K562 (cell line): ENCODE measurements at regions not wholly inside any gene's neighbourhood (a gene's known extent, or its start where the extent isn't known, plus 50 kb on each side); places are given as distances from the start of the nearest gene placed in this dataset.

Experiments used
- ELF1 ChIP-seq: fragments of 200-800 bp; sonication (Bioruptor generic); IDR thresholded peaks from 2 replicates; pipeline ENCODE4 v1.6.1; 2016; ENCODE audit warnings: missing genetic modification characterization, missing compliant biosample characterization
- EP400 ChIP-seq: fragments of 450-650 bp; IDR thresholded peaks from 2 replicates; pipeline ENCODE4 v1.6.1; 2017; ENCODE audit warnings: antibody characterized with exemption, mild to moderate bottlenecking, moderate library complexity
- MAZ ChIP-seq, 2 experiments: fragments of 450-650 bp in 1 of 2; sonication (generic) in 1 of 2; formaldehyde crosslinking; IDR thresholded peaks in 1 of 2; conservative IDR thresholded peaks in 1 of 2; 2 replicates each; pipeline versions ENCODE4 v1.4.0 to v1.5.0; 2020; ENCODE audit warnings: mild to moderate bottlenecking in 1 of 2, missing genetic modification reagents in 1 of 2
- MED1 ChIP-seq: sonication (generic); formaldehyde crosslinking; IDR thresholded peaks from 2 replicates; pipeline ENCODE4 v1.8.1; 2023; ENCODE audit warnings: missing genetic modification reagents, borderline replicate concordance
- NR4A1 ChIP-seq, 2 experiments: fragments of 250-450 bp in 1 of 2; fragments of 450-650 bp in 1 of 2; sonication (Bioruptor Pico) in 1 of 2; IDR thresholded peaks; 2 replicates each; pipeline versions ENCODE4 v1.4.0 to v1.6.1; 2016 to 2020; ENCODE audit warnings: mild to moderate bottlenecking in 2 of 2, missing compliant biosample characterization in 1 of 2, missing genetic modification characterization in 1 of 2, moderate library complexity in 1 of 2
- SPI1 ChIP-seq: IDR thresholded peaks from 2 replicates; pipeline ENCODE4 v1.6.1; 2011; ENCODE audit warnings: low read depth, low read length, control low read depth, borderline replicate concordance
- SREBF1 ChIP-seq: fragments of 150-350 bp; IDR thresholded peaks from 2 replicates; pipeline ENCODE4 v1.6.1; 2014; ENCODE audit warnings: antibody characterized with exemption, low read depth, low read length, borderline replicate concordance
- TF ChIP-seq, protein P1 (sequence below): sonication (generic); formaldehyde crosslinking; IDR thresholded peaks from 2 replicates; pipeline ENCODE4 v1.8.0; 2023; ENCODE audit warnings: missing genetic modification reagents, mild to moderate bottlenecking, borderline replicate concordance

GRCh38 chr1:98304888-98305287 lies 356.6 kb upstream of the SNX7 start (continued):
- TF ChIP-seq NR4A1 (CRISPR knock-in tag; IDR thresholded peaks at IDR 0.05) (no peak), NR4A1 (tag; IDR thresholded peaks at IDR 0.05) (no peak), ELF1 (tag) (no peak), EP400 (no peak), MAZ (CRISPR knock-in tag; conservative IDR thresholded peaks at IDR 0.05 in 1 of 2, IDR thresholded peaks at IDR 0.05 in 1 of 2) (no peak), SREBF1 (no peak), SPI1 (no peak), MED1 (CRISPR knock-in tag) (no peak)
- TF ChIP-seq, protein P1, sequence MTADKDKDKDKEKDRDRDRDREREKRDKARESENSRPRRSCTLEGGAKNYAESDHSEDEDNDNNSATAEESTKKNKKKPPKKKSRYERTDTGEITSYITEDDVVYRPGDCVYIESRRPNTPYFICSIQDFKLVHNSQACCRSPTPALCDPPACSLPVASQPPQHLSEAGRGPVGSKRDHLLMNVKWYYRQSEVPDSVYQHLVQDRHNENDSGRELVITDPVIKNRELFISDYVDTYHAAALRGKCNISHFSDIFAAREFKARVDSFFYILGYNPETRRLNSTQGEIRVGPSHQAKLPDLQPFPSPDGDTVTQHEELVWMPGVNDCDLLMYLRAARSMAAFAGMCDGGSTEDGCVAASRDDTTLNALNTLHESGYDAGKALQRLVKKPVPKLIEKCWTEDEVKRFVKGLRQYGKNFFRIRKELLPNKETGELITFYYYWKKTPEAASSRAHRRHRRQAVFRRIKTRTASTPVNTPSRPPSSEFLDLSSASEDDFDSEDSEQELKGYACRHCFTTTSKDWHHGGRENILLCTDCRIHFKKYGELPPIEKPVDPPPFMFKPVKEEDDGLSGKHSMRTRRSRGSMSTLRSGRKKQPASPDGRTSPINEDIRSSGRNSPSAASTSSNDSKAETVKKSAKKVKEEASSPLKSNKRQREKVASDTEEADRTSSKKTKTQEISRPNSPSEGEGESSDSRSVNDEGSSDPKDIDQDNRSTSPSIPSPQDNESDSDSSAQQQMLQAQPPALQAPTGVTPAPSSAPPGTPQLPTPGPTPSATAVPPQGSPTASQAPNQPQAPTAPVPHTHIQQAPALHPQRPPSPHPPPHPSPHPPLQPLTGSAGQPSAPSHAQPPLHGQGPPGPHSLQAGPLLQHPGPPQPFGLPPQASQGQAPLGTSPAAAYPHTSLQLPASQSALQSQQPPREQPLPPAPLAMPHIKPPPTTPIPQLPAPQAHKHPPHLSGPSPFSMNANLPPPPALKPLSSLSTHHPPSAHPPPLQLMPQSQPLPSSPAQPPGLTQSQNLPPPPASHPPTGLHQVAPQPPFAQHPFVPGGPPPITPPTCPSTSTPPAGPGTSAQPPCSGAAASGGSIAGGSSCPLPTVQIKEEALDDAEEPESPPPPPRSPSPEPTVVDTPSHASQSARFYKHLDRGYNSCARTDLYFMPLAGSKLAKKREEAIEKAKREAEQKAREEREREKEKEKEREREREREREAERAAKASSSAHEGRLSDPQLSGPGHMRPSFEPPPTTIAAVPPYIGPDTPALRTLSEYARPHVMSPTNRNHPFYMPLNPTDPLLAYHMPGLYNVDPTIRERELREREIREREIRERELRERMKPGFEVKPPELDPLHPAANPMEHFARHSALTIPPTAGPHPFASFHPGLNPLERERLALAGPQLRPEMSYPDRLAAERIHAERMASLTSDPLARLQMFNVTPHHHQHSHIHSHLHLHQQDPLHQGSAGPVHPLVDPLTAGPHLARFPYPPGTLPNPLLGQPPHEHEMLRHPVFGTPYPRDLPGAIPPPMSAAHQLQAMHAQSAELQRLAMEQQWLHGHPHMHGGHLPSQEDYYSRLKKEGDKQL (CRISPR knock-in tag) = no peak
